ENCODE measurements at regions not wholly inside any gene's neighbourhood (a gene's known extent, or its start where the extent isn't known, plus 50 kb on each side); places are given as distances from the start of the nearest gene placed in this dataset.

GRCh38 chr21:19781881-19782652 lies 1216.1 kb upstream of the NCAM2 start:
- H2AFZ ChIP-seq (ENCODE audit: low read length): no peak overlapping the region
- ChIA-PET POLR2A (no interaction called here), CTCF (ENCODE audit: unreplicated experiment) (no interaction called here)
- no peak overlapping the region for H3K27ac ChIP-seq (ENCODE audit: low read depth, low read length, poor library complexity, severe bottlenecking)
- no peak overlapping the region for H3K4me2 ChIP-seq (ENCODE audit: low read length)
- no peaks in the 10 kb centered on the region for H3K79me2 ChIP-seq (ENCODE audit: insufficient read depth, low read depth, low read length)
- H4K20me1 ChIP-seq (ENCODE audit: insufficient read depth, low read length): no peaks in the 10 kb centered on the region
- no peak for DNase-seq (ENCODE audit: low spot score)
- TF ChIP-seq EZH2phosphoT487 (IDR thresholded peaks at IDR 0.05; ENCODE audit: borderline replicate concordance, low read depth, low read length) (no peak), CTCF (conservative IDR thresholded peaks at IDR 0.05; ENCODE audit: low read length) (no peak)
- intact Hi-C loops (cut with micrococcal nuclease; ENCODE audit: unreplicated experiment): no loop called here
- no peaks in the 10 kb centered on the region for H3K4me1 ChIP-seq (ENCODE audit: insufficient read depth, low read length, poor library complexity, severe bottlenecking)
- H3K4me3 ChIP-seq (ENCODE audit: low read depth, low read length, poor library complexity, severe bottlenecking): no peak overlapping the region
- BruUV-seq (replicated peaks): no TSS peak
- peaks cover 11% of the 10 kb centered on the region; the same call in 1 of the 2 replicates for H3K9me3 ChIP-seq (ENCODE audit: low read length)
- H3K9me2 ChIP-seq (ENCODE audit: insufficient read depth, low read length): no peaks in the 10 kb centered on the region
- no peaks in the 10 kb centered on the region for H3K36me3 ChIP-seq (ENCODE audit: insufficient read depth, low read length)

- no peaks in the 10 kb centered on the region for H3K36me3 ChIP-seq (ENCODE audit: insufficient read depth, low read length)
- ChIA-PET CTCF (ENCODE audit: unreplicated experiment) (no interaction called here), POLR2A (interaction anchor here (0.6 to 0.8 kb wide), 2 partner anchors 23 to 63 kb away, joined by 3 to 4 read pairs; no protein-coding TSS in a partner anchor)
- no peaks in the 10 kb centered on the region for H3K9me2 ChIP-seq (ENCODE audit: insufficient read depth, low read length)
- no peaks in the 10 kb centered on the region for H4K20me1 ChIP-seq (ENCODE audit: insufficient read depth, low read length)
- H3K9me3 ChIP-seq (ENCODE audit: low read length): no peaks in the 10 kb centered on the region; the same call in 1 of the 2 replicates
- no peak overlapping the region for H3K27ac ChIP-seq (ENCODE audit: low read depth, low read length, poor library complexity, severe bottlenecking)
- H3K79me2 ChIP-seq (ENCODE audit: insufficient read depth, low read depth, low read length): no peaks in the 10 kb centered on the region
- no peak overlapping the region for H3K4me3 ChIP-seq (ENCODE audit: low read depth, low read length, poor library complexity, severe bottlenecking)
- BruUV-seq (replicated peaks): no TSS peak
- no peaks in the 10 kb centered on the region for H3K4me1 ChIP-seq (ENCODE audit: insufficient read depth, low read length, poor library complexity, severe bottlenecking)
- DNase-seq (ENCODE audit: low spot score): no peak
- TF ChIP-seq CTCF (conservative IDR thresholded peaks at IDR 0.05; ENCODE audit: low read length) (no peak), EZH2phosphoT487 (IDR thresholded peaks at IDR 0.05; ENCODE audit: borderline replicate concordance, low read depth, low read length) (no peak)
- intact Hi-C loops (cut with micrococcal nuclease; ENCODE audit: unreplicated experiment): no loop called here
- H2AFZ ChIP-seq (ENCODE audit: low read length): no peak overlapping the region
- no peak overlapping the region for H3K4me2 ChIP-seq (ENCODE audit: low read length)
Observed at GRCh38 chr21:19785941-19786340, 1212.3 kb upstream of the NCAM2 start.

- ChIA-PET CTCF (ENCODE audit: unreplicated experiment) (no interaction called here), POLR2A (no interaction called here)
- no peak for DNase-seq (ENCODE audit: low spot score)
- H3K9me3 ChIP-seq (ENCODE audit: low read length): peaks cover 25% of the 10 kb centered on the region; the same call in 1 of the 2 replicates
- BruUV-seq (replicated peaks): no TSS peak
- no peak overlapping the region for H2AFZ ChIP-seq (ENCODE audit: low read length)
- intact Hi-C loops (cut with micrococcal nuclease; ENCODE audit: unreplicated experiment): no loop called here
- no peaks in the 10 kb centered on the region for H4K20me1 ChIP-seq (ENCODE audit: insufficient read depth, low read length)
- no peaks in the 10 kb centered on the region for H3K79me2 ChIP-seq (ENCODE audit: insufficient read depth, low read depth, low read length)
- H3K4me3 ChIP-seq (ENCODE audit: low read depth, low read length, poor library complexity, severe bottlenecking): no peak overlapping the region
- no peaks in the 10 kb centered on the region for H3K4me1 ChIP-seq (ENCODE audit: insufficient read depth, low read length, poor library complexity, severe bottlenecking)
- TF ChIP-seq EZH2phosphoT487 (IDR thresholded peaks at IDR 0.05; ENCODE audit: borderline replicate concordance, low read depth, low read length) (no peak), CTCF (conservative IDR thresholded peaks at IDR 0.05; ENCODE audit: low read length) (no peak)
- no peak overlapping the region for H3K4me2 ChIP-seq (ENCODE audit: low read length)
- H3K27ac ChIP-seq (ENCODE audit: low read depth, low read length, poor library complexity, severe bottlenecking): no peak overlapping the region
- no peaks in the 10 kb centered on the region for H3K36me3 ChIP-seq (ENCODE audit: insufficient read depth, low read length)
- no peaks in the 10 kb centered on the region for H3K9me2 ChIP-seq (ENCODE audit: insufficient read depth, low read length)
Observed at GRCh38 chr21:19792004-19792403, 1206.2 kb upstream of the NCAM2 start.

All from OCI-LY7 (cell line).